GM12872 (cell line): ENCODE measurements at regions not wholly inside any gene's neighbourhood (a gene's known extent, or its start where the extent isn't known, plus 50 kb on each side); places are given as distances from the start of the nearest gene placed in this dataset.
A peak's percentile ranks its signal among the peaks of the same experiment; 100 is the strongest.

Experiments
- CTCF ChIP-seq: IDR thresholded peaks from 3 replicates; pipeline ENCODE4 v1.5.1; 2011; ENCODE audit warnings: low read depth, mild to moderate bottlenecking, low read length, moderate library complexity; ENCODE audit not compliant: insufficient read depth

- no peak for TF ChIP-seq CTCF
Observed at GRCh38 chr11:80748207-80748925, 1307.5 kb upstream of the TENM4 start.

- TF ChIP-seq CTCF = no peak
Observed at GRCh38 chr11:80746300-80746699, 1305.5 kb upstream of the TENM4 start.

GRCh38 chr11:80745416-80745815 lies 1304.6 kb upstream of the TENM4 start:
- no peak for TF ChIP-seq CTCF

- TF ChIP-seq CTCF = no peak
Observed at GRCh38 chr11:80733790-80734189, 1293.0 kb upstream of the TENM4 start.

- TF ChIP-seq CTCF = no peak
Observed at GRCh38 chr11:80733361-80733760, 1292.5 kb upstream of the TENM4 start.

- TF ChIP-seq CTCF = peak; percentile 67
Observed at GRCh38 chr11:80727315-80727714, 1286.5 kb upstream of the TENM4 start.

- TF ChIP-seq CTCF = no peak
Observed at GRCh38 chr11:80726236-80726635, 1285.4 kb upstream of the TENM4 start.
